GM18861 (cell line): ENCODE measurements at regions not wholly inside any gene's neighbourhood (a gene's known extent, or its start where the extent isn't known, plus 50 kb on each side); places are given as distances from the start of the nearest gene placed in this dataset.
"Not testable (repeated sequence)": the region's sequence is repeated elsewhere in the genome, so short reads cannot be mapped to it uniquely, and the experiment has no call there.

Experiments
- ATAC-seq: cut with Tn5 transposase; IDR thresholded peaks from one replicate; pipeline ENCODE4 v1.9.1; 2021; ENCODE audit not compliant: unreplicated experiment

DNA sequence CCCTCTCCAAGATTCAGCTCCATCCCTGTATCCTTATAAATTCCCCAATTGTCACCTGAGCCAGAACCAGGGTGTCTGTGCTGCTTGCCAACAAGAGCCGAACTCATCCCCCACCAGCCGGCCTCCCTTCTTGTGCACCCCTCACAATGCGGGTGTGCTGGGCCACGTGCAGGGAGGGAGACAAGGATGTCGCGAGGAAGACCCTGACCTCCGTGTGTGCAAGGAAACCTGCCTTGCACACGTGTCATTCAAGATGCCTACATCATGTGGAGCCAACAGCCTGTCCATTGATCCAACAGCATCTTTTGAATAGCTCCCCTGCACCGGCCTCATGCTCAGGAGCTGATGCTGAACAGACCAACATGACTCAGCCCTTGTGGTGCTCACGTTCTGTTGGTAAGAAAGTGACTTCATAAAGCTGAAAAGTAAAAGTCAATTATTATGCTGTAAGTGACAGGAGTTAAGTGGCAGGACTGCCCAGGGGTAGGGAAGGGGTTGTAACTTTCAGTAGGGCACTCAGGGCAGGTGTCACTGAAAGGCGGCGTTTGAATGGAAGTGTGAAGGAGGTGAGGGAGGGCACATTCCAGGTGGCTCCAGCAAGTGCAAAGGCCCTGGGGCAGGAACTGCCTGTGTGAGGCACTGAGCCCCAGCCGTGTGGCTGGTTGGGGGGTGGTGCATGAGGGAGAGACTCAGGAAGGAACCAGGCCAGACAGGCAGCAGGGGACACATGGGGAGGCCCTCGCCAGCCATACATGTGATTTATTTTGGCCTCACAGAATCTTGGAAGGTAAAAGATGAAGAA, 302.2 kb downstream of the FOXL1 start:
- no peak for ATAC-seq

DNA sequence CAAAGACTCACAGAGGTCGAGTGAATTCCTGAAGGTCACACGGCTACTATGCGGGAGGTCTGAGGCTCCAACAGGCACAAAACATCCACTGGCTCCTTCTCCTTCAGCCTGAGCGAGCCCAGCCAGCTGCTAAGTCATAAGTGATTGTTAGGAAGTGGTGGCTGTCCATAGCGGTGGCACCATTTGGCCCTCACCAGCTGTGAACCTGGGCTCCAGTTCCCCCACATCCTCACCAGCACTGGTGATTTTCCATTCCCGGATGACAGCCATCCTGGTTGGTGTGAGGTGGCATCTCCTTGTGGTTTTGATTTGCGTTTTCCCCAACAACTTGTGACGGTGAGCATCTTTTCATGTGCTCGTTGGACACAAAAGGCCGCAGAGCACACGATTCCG, 302.8 kb downstream of the FOXL1 start:
- ATAC-seq, result no peak

DNA sequence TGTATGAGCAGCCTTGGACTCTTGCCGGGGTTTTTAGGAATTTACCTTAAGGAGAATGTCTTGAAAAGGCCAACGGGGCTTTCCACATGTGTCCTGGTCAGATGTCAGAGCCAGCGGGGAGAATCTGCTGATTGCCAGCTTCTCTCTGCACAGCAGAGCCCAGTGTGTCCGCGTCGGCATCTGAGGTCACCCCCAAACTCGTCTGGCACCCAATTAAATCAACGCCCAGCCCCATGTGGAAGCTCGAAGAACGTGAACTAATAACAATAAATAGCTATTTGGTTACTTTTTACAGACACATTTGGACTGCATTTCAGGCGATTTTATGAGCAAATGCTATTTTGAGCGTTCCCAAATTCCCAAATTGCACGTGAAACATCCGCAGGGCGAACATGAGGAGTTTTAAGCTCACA, 303.5 kb downstream of the FOXL1 start:
- ATAC-seq, result no peak

DNA sequence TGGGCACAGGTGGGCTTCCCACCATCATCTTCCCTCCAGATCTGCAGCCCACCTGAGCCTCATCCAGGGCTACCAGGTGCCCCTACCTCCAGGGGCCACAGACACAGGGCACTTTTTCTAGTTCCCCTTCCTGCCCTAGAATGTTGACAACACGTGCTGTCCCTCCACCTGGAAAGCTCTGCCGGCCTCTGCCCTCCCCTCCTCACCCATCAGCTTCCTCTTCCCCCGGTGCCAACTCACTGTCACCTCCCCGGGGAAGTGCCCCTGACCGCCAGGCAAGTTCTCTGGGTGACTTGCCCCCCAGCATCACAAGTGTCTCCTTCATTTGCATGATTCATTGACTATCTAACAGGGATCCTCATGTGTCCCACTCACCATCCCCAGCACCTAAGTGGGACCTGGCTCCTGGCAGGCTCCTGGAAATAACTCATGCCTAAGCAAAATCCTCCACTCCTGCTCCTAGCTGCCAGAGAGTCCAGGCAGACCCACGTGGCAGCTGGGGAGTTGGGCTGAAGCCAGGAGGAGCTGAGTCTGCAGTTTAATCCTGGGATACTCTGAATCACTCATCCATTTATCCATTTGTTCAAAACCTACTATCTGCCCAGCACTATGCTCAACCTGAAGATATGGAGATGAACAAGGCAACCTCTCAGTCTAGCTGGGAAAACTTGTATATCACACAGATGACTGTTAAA, 304.4 kb downstream of the FOXL1 start:
- no peak for ATAC-seq

DNA sequence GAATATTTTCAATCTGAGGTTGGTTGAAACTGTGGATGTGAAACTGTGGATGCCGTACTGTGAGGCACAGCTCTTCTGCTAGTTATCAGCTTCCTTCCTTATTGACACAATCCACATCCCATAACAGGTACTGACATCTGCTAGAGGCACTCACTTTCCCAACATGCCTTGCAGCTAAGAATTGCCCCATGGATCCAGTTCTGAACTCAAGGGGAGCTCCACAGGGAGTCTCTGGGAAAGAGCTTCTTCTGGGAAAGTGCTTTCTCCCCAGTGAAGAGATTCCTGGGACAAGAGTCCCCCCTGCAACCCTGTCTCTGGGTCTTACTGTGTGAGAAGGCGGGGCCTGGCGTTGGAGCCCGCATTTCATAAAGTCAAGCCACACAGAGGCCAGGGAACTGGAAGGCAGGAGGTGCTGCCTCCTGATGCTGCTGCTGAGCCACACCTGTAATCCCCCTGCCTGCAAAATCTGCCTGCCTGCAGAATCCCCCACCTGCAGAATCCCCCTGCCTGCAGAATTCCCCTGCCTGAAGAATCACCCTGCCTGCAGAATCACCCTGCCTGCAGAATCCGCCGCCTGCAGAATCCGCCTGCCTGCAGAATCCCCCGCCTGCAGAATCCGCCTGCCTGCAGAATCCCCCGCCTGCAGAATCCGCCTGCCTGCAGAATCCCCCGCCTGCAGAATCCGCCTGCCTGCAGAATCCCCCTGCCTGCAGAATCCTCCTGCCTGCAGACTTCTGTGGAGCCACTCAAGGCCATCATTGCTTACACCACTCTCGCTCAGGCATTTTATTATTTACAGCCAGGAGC, 305.4 kb downstream of the FOXL1 start:
- no peak for ATAC-seq

DNA sequence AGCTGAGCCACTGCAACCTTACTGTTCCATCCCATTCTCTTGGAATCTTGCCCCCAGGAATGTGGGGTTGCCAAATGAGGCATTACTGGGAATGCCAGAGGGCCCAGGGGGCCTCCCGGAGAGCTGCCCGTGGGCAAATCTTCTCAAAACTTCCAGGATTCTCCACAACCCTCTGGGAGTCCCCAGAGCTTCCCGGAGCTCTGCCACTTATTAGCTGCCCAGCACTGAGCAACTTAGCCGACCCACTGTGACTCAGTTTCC, 306.0 kb downstream of the FOXL1 start:
- ATAC-seq, result no peak

DNA sequence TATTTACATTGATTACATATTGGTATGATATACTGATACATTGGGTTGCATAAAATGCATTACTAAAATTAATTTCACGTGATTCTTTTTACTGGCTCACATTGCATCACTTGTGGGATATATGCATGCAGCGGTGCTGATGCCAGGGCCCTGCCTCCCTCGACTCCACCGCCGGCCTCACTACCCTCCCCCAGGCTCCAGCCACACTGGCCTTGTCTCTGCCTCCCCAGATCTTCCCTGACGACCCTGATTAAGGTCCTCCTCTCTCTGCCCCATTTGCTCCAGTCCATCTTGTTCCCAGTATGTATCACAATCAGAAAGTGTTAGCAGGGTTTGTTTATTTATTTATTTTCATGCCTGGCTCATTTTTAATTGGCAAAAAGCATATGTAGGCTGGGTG, 306.8 kb downstream of the FOXL1 start:
- ATAC-seq, result no peak

DNA sequence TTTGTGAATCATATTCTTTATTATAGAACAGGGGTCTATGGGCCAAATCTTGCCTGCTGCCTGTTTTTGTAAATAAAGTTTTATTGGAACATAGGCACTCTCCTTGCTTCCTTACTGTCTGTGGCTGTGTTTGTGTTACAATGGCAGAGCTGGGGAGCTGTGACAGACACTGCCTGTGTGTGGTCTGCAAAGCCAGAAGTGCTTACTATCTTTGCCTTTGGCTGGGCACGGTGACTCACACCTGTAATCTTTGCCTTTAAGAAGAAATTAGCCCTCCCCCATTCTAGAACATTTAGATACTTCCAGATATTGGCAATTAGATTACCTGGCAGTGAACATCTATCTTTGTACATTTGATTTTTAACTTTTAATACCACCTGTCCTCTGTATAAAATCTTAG, 308.3 kb downstream of the FOXL1 start:
- ATAC-seq, result no peak

DNA sequence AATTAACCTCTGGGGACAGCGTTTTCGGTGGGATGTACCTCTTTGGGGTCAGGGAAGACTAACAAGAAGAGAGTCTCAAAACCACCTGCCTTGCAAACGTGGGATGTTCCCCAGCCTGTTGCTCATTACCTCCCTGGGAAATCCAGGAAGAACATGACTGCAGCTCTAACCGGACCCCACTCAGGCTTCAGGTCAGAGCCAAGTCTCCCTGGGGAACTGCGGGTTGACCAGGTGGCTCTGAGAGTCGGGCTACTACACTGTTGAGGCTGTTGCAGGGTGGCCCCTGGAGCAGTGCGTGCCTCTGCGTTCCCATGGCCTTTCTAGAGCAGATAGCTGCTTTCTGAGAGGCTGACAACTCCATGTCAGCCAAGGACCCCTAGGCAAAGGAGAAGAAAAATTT, 309.1 kb downstream of the FOXL1 start:
- ATAC-seq, result no peak

DNA sequence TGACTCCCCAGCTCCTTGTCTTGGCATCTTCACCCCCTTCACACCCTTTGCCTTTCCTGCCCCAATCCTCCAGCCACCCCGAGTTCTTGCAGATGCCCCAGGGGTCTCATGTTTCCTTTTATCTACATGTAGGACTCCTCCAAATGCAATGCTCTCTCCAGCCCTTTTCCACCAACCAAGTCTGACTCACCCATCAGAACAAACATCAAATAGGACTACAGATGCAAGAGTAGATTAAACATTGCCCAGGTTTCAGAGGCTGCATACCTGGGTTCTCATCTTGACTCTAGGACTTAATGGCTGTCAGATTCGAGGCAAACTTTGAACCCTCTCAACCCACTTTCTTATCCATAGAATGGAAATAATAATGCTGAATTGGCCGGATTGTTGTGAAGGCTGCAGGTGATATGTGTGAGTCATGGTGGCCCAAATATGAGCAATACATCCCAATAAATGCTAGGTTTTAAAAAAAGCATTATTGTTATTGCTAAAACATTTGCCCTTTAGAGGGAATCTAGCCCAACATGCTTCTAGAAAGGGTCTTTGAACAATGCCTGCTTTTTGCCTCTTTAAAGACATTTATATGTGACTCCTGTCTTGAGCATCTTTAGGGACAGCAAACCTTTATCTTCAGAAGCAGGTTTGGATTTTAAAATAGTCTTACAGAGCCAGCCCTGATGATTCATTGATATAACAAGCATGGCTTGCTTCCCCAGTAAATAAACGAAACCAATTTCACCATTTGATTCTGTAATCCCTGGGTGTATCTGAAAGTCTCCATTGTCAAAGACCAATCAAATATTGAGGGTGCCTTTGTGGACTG, 310.1 kb downstream of the FOXL1 start:
- ATAC-seq, result no peak

DNA sequence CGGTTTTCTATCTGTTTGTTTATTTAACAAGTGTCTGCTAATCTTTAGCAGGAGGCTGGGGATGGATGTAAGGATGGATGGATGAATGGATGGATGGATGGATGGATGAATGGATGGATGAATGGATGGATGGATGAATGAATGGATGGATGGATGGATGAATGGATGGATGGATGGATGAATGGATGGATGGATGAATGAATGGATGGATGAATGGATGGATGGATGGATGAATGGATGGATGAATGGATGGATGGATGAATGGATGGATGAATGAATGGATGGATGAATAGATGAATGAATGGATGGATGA, 310.7 kb downstream of the FOXL1 start:
- not testable (repeated sequence) for ATAC-seq

DNA sequence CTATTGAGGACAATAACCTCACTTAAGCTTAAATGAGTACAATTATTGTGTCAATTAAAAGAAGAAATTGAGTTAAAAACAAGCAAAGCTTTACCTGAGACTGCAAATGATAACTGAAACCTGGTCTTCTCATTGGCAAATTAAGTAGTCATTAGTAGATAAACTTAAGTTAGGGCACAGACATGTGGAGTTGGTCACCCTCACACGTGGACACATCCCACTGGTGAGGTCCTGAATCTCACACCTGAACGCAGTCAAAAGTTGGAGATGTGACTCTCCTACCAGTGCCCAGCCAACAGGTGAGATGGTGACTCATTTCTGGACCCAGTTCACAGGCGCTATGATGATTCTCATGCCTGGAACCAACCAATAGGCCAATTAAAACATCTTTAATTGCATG, 311.6 kb downstream of the FOXL1 start:
- no peak for ATAC-seq

DNA sequence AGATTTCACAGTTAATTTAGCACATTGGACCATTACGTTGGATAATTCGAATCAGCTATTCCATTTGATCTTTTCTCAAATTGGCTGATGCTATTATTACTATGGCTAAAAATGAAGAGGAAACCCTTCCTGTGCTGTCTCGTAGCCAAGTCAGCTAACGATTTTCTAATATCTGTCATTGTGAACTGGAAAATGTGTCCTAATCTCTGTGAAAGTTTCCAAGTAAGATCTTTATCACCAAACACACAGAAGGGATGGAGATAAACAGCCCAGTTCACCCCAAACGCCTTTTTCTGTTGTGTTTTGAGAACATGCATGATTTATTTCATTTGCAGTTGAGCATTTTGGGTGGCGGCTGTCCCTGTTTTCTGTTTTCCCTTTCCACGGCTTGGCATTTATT, 312.8 kb downstream of the FOXL1 start:
- ATAC-seq, result no peak

DNA sequence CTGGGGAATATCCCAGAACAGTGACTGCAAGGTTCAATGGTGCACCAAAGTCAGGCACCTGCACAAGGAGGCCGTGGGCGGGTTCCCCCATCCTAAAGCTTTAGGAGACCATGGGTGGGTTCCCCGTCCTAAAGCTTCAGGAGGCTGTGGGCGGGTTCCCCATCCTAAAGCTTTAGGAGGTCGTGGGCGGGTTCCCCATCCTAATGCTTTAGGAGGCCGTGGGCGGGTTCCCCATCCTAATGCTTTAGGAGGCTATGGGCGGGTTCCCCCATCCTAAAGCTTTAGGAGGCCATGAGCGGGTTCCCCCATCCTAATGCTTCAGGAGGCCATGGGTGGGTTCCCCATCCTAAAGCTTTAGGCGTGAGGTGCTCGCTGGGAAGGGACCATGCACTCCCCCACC, 313.3 kb downstream of the FOXL1 start:
- no peak for ATAC-seq

DNA sequence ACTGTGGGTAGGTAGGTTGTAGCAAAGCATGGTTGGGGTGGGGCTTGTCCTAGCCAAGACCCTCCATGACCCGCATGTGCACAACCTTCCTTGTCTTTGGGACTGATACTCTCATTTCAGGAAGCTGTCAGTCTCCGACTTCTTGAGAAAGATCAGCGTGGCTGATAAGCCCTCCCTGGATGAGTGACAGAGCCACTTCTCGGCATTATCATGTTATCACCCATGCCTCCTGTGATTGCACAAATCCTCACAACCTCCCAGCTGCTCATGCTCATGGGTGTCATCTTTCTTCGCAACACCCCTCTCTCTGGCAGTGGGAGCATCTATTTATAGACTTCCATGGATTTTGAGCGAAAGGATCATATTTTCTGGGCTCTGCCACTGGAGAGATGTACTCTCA, 314.2 kb downstream of the FOXL1 start:
- no peak for ATAC-seq

DNA sequence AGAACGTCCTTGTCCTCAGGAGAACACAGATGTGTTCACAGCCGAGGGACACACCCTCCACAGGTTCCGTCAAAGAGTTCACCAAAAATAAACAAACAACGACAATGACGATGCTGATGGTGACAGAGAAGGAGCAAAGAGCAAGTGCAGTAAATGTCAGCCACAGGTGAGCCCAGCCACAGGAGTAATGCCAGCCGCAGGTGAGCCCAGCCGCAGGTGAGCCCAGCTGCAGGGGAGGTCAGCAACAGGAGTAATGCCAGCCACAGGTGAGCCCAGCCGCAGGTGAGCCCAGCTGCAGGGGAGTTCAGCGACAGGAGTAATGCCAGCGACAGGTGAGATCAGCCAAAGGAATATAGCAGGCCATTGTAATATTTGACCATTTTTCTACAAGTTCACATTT, 315.2 kb downstream of the FOXL1 start:
- no peak for ATAC-seq

DNA sequence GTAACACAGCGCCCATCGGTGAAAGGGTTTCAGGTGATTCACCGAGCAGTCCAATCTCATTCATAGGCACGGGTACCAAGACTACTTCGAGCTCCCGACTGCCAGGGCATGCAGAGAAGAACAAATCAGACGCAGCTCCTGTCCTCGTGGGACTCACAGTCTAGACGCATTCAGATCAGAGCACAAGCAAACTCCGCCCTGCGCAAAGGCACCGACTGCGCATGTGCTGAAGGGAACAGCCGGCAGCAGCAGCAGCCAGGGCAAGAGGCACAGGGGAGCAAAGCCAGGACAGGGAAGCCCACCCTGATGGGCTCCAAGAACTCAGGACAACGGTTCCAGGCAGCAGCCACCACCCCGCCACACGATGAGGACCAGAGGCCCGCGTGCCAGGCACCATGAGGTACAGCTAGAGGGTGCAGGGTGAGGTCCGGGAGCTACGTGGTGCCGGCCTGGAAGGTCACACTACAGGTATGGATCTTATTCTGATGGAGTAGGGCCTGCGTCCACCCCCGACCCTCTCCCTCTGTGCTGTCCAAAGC, 315.7 kb downstream of the FOXL1 start:
- no peak for ATAC-seq

DNA sequence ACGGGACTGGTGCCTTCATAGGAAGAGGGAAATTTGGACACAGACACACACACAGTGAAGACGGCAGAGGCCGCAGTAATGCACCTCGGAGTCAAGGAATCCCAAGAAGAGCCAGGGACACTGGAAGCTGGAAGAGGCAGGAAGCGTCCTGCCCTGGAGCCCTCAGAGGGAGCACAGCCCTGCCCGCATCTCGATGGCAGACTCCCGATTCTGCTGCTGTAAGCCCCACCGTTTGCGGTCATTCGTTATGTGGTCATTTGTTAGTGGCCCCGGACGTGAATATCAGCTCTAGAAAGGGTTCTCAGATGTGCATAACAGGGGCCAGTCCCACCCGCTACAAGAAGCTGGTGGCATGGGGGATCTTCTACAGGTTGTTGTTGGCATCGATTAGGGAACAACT, 316.6 kb downstream of the FOXL1 start:
- no peak for ATAC-seq

DNA sequence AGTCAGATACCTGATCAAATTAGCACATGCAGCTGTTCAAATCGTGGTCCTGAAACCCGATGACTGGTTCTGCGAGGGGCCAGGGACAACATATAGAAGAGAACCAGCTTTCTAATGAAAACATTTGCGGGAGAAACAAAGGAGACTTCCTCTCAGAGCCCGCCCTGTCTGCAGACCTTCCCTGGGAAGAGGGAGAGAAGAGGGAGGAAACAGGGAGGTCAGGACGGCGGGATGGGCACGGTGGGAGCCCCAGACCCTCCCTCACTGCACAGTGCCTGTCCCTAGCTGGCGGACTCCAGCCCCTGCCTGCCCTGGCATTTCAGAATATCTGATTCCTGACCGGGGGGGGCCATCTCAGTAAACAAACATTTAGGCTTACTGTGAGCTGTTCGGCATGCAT, 317.3 kb downstream of the FOXL1 start:
- no peak for ATAC-seq

DNA sequence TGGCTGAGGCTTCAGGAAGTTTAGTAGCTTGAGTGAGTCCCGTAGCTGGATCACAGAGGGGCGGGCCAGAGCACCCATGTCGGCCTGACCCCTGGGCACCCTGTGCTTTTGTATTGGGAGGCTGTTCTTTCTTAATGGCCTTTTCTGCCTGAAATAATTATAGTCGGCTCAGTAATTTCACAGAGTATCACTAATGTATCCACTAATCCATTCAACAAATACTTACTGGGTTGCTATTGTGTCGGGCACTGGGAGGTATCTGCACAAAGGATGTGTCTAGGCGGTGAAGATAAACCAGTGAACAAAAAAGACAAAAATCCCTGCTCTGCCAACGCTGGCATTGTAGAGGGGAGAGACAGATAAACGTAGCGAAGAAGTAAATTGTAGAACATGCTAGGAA, 318.6 kb downstream of the FOXL1 start:
- ATAC-seq, result no peak

DNA sequence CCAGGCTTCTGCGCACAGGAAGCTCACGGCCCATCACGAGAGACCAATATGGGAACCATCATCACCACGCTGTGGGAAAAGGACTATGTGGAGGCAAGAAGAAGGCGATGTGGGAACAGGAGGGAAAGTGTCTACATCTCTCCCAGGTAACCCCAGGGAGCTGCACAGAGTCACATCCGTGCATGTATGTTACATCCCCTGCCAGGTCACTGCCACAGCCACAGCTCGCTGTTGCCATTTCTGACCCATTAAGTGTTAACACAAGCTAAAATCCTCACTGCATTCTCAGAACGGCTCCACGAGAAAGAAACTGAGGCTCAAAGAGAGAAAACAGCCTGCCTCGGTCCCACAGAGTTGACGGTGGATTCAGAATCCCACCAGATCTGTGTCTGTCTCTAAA, 319.1 kb downstream of the FOXL1 start:
- ATAC-seq, result no peak
